ENCODE measurements at regions not wholly inside any gene's neighbourhood (a gene's known extent, or its start where the extent isn't known, plus 50 kb on each side); places are given as distances from the start of the nearest gene placed in this dataset.

GRCh38 chr20:58002901-58003300 is 225.6 kb downstream of the ANKRD60 start:
- TF ChIP-seq SP1 (IDR thresholded peaks at IDR 0.05; ENCODE audit: low read depth, low read length) (no peak), USF2 (IDR thresholded peaks at IDR 0.05; ENCODE audit: low read length) (no peak), RFX5 (IDR thresholded peaks at IDR 0.05; ENCODE audit: borderline replicate concordance, low read depth, low read length) (no peak), MAX (IDR thresholded peaks at IDR 0.05) (no peak), TAF1 (IDR thresholded peaks at IDR 0.05; ENCODE audit: low read depth, low read length) (no peak)

Measured in H1 (cell line).